ENCODE measurements at regions not wholly inside any gene's neighbourhood (a gene's known extent, or its start where the extent isn't known, plus 50 kb on each side); places are given as distances from the start of the nearest gene placed in this dataset.
"Not testable (repeated sequence)": the region's sequence is repeated elsewhere in the genome, so short reads cannot be mapped to it uniquely, and the experiment has no call there.

- H3K4me3 ChIP-seq (ENCODE audit: control insufficient read depth, low read depth, low read length) = no peak overlapping the region
- DNase-seq (ENCODE audit: low read depth) = no peak
- no peak for TF ChIP-seq CTCF (conservative IDR thresholded peaks at IDR 0.05; ENCODE audit: control insufficient read depth, insufficient read depth, low read depth, low read length)
These were observed 148.3 kb downstream of the JRKL start for GRCh38 chr11:96538104-96538503.

- no peak for TF ChIP-seq CTCF (conservative IDR thresholded peaks at IDR 0.05; ENCODE audit: control insufficient read depth, insufficient read depth, low read depth, low read length)
- DNase-seq (ENCODE audit: low read depth) = no peak
- H3K4me3 ChIP-seq (ENCODE audit: control insufficient read depth, low read depth, low read length) = no peak overlapping the region
These were observed 148.8 kb downstream of the JRKL start for GRCh38 chr11:96538622-96539021.

- TF ChIP-seq CTCF (conservative IDR thresholded peaks at IDR 0.05; ENCODE audit: control insufficient read depth, insufficient read depth, low read depth, low read length) = no peak
- no peak for DNase-seq (ENCODE audit: low read depth)
- H3K4me3 ChIP-seq (ENCODE audit: control insufficient read depth, low read depth, low read length) = no peak overlapping the region
These were observed 151.1 kb downstream of the JRKL start for GRCh38 chr11:96540875-96541274.

- DNase-seq (ENCODE audit: low read depth) = no peak
- no peak for TF ChIP-seq CTCF (conservative IDR thresholded peaks at IDR 0.05; ENCODE audit: control insufficient read depth, insufficient read depth, low read depth, low read length)
- H3K4me3 ChIP-seq (ENCODE audit: control insufficient read depth, low read depth, low read length) = no peak overlapping the region
These were observed 153.4 kb downstream of the JRKL start for GRCh38 chr11:96543177-96543576.

DNA sequence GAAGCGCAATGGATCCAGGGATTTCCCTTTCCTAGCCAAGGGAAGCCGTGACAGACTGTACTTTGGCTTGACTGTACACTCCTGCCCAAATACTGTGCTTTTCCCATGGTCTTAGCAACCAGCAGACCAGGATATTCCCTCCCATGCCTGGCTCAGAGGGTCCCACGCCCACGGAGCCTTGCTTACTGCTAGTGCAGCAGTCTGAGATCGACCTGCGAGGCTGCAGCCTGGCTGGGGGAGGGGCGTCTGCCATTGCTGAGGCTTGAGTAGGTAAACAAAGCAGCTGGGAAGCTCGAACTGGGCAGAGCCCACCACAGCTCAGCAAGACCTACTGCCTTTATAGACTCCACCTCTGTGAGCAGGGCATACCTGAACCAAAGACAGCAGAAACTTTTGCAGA lies 155.4 kb downstream of the JRKL start:
- H3K4me3 ChIP-seq (ENCODE audit: control insufficient read depth, low read depth, low read length); DNase-seq (ENCODE audit: low read depth): not testable (repeated sequence)

GRCh38 chr11:96551136-96551535 lies 161.3 kb downstream of the JRKL start:
- TF ChIP-seq CTCF (conservative IDR thresholded peaks at IDR 0.05; ENCODE audit: control insufficient read depth, insufficient read depth, low read depth, low read length) = no peak
- DNase-seq (ENCODE audit: low read depth) = no peak

DNA sequence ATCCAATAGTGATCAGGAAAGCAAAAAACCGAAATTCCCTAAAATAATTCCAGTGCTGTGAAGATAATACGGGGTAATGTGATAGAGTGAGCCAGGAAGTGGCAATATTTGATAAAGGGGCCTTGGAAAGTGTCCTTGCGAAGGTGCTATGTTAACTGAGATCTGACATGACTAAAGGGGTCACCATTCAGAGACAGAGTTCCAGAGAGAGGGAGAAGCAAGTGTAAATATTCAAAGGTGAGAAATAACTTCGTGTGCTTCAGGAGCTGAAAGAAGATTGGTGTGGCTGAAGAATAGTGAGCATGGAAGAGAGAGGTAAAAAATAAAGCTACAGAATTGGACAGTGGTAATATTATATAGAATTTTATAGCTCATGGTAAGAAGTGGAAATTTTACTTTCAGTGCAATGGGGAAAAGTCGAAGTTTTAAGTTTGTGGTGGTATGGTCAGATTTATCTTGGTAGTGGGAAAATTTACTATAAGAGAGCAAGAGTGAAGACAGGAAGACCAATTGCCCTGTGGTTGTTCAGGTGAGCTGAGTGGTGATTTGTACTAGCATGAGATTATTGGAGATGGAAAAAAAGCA lies 164.5 kb downstream of the JRKL start:
- DNase-seq (ENCODE audit: low read depth) = no peak
- no peak overlapping the region for H3K4me3 ChIP-seq (ENCODE audit: control insufficient read depth, low read depth, low read length)
- no peak for TF ChIP-seq CTCF (conservative IDR thresholded peaks at IDR 0.05; ENCODE audit: control insufficient read depth, insufficient read depth, low read depth, low read length)

More at GRCh38 chr11:96551136-96551535, 161.3 kb downstream of the JRKL start:
- H3K4me3 ChIP-seq (ENCODE audit: control insufficient read depth, low read depth, low read length) = no peak overlapping the region

GRCh38 chr11:96555826-96556225 lies 166.0 kb downstream of the JRKL start:
- DNase-seq (ENCODE audit: low read depth); H3K4me3 ChIP-seq (ENCODE audit: control insufficient read depth, low read depth, low read length): not testable (repeated sequence)

GRCh38 chr11:96560727-96561126 lies 170.9 kb downstream of the JRKL start:
- not testable (repeated sequence) for DNase-seq (ENCODE audit: low read depth); H3K4me3 ChIP-seq (ENCODE audit: control insufficient read depth, low read depth, low read length)

Measured in fibroblast of mammary gland (primary cell).